Keratinocyte (primary cell): ENCODE measurements at regions not wholly inside any gene's neighbourhood (a gene's known extent, or its start where the extent isn't known, plus 50 kb on each side); places are given as distances from the start of the nearest gene placed in this dataset.

Experiments used
- EZH2 ChIP-seq: IDR thresholded peaks from one replicate; pipeline ENCODE4 v1.6.1; 2012; ENCODE audit warnings: inconsistent platforms, mild to moderate bottlenecking, low read length, moderate library complexity
- TF ChIP-seq, protein P1 (sequence below), 3 experiments: IDR thresholded peaks in 1 of 3; conservative IDR thresholded peaks in 1 of 3; optimal IDR thresholded peaks in 1 of 3; 2 replicates in 2 of 3; 3 replicates in 1 of 3; pipeline versions ENCODE3 to v1.5.1; 2011; ENCODE audit warnings: low read length in 3 of 3, mild to moderate bottlenecking in 3 of 3, moderate library complexity in 2 of 3, control low read depth in 1 of 3, inconsistent platforms in 1 of 3; ENCODE audit not compliant: insufficient read depth in 2 of 3; ENCODE audit errors: extremely low read depth in 1 of 3

DNA sequence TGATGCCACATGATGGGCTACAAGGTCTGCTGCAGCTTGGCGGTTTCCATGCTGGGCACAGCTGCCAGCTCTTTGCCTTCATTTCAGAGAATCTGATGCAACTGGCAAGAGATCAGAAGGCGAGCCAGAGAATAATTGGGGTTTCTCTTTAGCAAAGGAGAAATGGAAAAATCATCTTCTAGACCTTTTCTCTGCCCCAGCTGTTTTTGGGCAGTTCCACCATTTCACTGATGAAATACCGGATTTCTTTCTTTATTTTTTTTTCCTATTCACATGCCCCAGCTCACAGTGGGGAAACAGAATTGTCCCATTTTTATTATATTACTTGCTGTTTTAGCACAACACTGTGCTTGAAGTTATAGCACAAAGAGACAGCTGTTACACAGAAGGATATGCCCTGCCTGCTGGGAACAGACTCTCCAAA, 439.3 kb upstream of the GOT2 start:
- TF ChIP-seq, protein P1, sequence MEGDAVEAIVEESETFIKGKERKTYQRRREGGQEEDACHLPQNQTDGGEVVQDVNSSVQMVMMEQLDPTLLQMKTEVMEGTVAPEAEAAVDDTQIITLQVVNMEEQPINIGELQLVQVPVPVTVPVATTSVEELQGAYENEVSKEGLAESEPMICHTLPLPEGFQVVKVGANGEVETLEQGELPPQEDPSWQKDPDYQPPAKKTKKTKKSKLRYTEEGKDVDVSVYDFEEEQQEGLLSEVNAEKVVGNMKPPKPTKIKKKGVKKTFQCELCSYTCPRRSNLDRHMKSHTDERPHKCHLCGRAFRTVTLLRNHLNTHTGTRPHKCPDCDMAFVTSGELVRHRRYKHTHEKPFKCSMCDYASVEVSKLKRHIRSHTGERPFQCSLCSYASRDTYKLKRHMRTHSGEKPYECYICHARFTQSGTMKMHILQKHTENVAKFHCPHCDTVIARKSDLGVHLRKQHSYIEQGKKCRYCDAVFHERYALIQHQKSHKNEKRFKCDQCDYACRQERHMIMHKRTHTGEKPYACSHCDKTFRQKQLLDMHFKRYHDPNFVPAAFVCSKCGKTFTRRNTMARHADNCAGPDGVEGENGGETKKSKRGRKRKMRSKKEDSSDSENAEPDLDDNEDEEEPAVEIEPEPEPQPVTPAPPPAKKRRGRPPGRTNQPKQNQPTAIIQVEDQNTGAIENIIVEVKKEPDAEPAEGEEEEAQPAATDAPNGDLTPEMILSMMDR (optimal IDR thresholded peaks at IDR 0.05 in 1 of 3, IDR thresholded peaks at IDR 0.05 in 1 of 3, conservative IDR thresholded peaks at IDR 0.05 in 1 of 3; ENCODE audit: extremely low read depth in 1 of 3, insufficient read depth in 2 of 3, low read length in 3 of 3) = no peak
- no peak for TF ChIP-seq EZH2
